ENCODE measurements at regions not wholly inside any gene's neighbourhood (a gene's known extent, or its start where the extent isn't known, plus 50 kb on each side); places are given as distances from the start of the nearest gene placed in this dataset.

DNA sequence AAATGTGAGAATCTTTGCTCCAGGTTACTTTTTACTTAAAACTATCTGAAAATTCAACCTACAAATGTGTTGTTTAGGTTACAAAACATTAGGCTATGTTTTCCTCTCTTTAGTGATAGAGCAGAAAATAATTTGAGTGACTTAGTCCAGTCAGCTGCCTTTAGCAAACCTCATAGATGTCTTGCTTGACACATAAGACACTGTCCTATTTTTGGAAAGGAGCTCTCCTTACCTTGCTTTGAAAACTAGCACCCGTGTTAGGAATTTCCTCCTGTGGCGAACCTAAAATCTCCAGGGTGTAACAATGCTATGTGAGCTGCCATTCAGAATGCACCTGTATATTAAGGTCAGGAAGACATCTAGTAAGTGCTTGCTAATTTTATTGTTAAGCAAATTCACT lies 221.2 kb upstream of the CD180 start:
- TF ChIP-seq PPARA (CRISPR knock-in tag; IDR thresholded peaks at IDR 0.05; ENCODE audit: borderline replicate concordance) (no peak), ZNF70 (CRISPR knock-in tag; IDR thresholded peaks at IDR 0.05) (no peak), ESRRG (CRISPR knock-in tag; IDR thresholded peaks at IDR 0.05) (no peak), CSDC2 (CRISPR knock-in tag; IDR thresholded peaks at IDR 0.05) (no peak), ZNF8 (CRISPR knock-in tag; IDR thresholded peaks at IDR 0.05) (no peak), RARB (CRISPR knock-in tag; IDR thresholded peaks at IDR 0.05) (no peak), ZC3H10 (CRISPR knock-in tag; IDR thresholded peaks at IDR 0.05) (no peak), ZNF565 (CRISPR knock-in tag; conservative IDR thresholded peaks at IDR 0.05; ENCODE audit: low read depth) (no peak), ISL1 (CRISPR knock-in tag; IDR thresholded peaks at IDR 0.05) (no peak), BACH2 (CRISPR knock-in tag; IDR thresholded peaks at IDR 0.05; ENCODE audit: borderline replicate concordance) (no peak)
- TF ChIP-seq, protein P1, sequence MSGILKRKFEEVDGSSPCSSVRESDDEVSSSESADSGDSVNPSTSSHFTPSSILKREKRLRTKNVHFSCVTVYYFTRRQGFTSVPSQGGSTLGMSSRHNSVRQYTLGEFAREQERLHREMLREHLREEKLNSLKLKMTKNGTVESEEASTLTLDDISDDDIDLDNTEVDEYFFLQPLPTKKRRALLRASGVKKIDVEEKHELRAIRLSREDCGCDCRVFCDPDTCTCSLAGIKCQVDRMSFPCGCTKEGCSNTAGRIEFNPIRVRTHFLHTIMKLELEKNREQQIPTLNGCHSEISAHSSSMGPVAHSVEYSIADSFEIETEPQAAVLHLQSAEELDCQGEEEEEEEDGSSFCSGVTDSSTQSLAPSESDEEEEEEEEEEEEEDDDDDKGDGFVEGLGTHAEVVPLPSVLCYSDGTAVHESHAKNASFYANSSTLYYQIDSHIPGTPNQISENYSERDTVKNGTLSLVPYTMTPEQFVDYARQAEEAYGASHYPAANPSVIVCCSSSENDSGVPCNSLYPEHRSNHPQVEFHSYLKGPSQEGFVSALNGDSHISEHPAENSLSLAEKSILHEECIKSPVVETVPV (CRISPR knock-in tag; IDR thresholded peaks at IDR 0.05) = no peak
- TF ChIP-seq, protein P2, sequence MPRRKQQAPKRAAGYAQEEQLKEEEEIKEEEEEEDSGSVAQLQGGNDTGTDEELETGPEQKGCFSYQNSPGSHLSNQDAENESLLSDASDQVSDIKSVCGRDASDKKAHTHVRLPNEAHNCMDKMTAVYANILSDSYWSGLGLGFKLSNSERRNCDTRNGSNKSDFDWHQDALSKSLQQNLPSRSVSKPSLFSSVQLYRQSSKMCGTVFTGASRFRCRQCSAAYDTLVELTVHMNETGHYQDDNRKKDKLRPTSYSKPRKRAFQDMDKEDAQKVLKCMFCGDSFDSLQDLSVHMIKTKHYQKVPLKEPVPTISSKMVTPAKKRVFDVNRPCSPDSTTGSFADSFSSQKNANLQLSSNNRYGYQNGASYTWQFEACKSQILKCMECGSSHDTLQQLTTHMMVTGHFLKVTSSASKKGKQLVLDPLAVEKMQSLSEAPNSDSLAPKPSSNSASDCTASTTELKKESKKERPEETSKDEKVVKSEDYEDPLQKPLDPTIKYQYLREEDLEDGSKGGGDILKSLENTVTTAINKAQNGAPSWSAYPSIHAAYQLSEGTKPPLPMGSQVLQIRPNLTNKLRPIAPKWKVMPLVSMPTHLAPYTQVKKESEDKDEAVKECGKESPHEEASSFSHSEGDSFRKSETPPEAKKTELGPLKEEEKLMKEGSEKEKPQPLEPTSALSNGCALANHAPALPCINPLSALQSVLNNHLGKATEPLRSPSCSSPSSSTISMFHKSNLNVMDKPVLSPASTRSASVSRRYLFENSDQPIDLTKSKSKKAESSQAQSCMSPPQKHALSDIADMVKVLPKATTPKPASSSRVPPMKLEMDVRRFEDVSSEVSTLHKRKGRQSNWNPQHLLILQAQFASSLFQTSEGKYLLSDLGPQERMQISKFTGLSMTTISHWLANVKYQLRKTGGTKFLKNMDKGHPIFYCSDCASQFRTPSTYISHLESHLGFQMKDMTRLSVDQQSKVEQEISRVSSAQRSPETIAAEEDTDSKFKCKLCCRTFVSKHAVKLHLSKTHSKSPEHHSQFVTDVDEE (CRISPR knock-in tag; IDR thresholded peaks at IDR 0.05) = no peak
- TF ChIP-seq, protein P3, sequence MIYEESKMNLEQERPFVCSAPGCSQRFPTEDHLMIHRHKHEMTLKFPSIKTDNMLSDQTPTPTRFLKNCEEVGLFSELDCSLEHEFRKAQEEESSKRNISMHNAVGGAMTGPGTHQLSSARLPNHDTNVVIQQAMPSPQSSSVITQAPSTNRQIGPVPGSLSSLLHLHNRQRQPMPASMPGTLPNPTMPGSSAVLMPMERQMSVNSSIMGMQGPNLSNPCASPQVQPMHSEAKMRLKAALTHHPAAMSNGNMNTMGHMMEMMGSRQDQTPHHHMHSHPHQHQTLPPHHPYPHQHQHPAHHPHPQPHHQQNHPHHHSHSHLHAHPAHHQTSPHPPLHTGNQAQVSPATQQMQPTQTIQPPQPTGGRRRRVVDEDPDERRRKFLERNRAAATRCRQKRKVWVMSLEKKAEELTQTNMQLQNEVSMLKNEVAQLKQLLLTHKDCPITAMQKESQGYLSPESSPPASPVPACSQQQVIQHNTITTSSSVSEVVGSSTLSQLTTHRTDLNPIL (CRISPR knock-in tag; IDR thresholded peaks at IDR 0.05; ENCODE audit: low read depth) = no peak
- ATAC-seq = no peak

DNA sequence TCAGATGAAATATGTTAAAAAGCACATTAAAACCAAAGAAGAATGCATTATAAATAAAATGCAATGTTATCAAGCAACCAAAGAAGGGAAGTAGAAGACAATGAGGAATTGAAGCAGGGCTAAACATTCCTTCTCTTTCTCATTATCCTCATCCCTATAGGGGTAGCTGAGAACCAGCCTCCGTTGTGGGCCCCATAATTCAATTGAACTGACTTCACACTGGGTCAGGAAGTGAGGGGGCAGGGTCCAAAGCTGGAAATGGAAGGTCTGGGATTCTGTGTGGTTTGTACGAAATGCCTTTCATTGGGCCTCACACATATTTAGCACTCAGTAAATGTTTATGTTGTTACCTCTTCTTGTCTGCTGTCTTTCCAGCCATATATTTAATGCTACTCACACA lies 220.4 kb upstream of the CD180 start:
- no peak for ATAC-seq
- TF ChIP-seq ARNTL (CRISPR knock-in tag; IDR thresholded peaks at IDR 0.05; ENCODE audit: borderline replicate concordance, low read depth) (no peak), ZNF565 (CRISPR knock-in tag; conservative IDR thresholded peaks at IDR 0.05; ENCODE audit: low read depth) (no peak), ZC3H10 (CRISPR knock-in tag; IDR thresholded peaks at IDR 0.05) (no peak), ISL1 (CRISPR knock-in tag; IDR thresholded peaks at IDR 0.05) (no peak), ZFP3 (CRISPR knock-in tag; IDR thresholded peaks at IDR 0.05) (no peak), CSDC2 (CRISPR knock-in tag; IDR thresholded peaks at IDR 0.05) (no peak), SNAI2 (CRISPR knock-in tag; IDR thresholded peaks at IDR 0.05) (no peak), ZNF8 (CRISPR knock-in tag; IDR thresholded peaks at IDR 0.05) (no peak), RARB (CRISPR knock-in tag; IDR thresholded peaks at IDR 0.05) (no peak)
- TF ChIP-seq, protein P4, sequence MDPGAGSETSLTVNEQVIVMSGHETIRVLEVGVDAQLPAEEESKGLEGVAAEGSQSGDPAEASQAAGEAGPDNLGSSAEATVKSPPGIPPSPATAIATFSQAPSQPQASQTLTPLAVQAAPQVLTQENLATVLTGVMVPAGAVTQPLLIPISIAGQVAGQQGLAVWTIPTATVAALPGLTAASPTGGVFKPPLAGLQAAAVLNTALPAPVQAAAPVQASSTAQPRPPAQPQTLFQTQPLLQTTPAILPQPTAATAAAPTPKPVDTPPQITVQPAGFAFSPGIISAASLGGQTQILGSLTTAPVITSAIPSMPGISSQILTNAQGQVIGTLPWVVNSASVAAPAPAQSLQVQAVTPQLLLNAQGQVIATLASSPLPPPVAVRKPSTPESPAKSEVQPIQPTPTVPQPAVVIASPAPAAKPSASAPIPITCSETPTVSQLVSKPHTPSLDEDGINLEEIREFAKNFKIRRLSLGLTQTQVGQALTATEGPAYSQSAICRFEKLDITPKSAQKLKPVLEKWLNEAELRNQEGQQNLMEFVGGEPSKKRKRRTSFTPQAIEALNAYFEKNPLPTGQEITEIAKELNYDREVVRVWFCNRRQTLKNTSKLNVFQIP (CRISPR knock-in tag; IDR thresholded peaks at IDR 0.05; ENCODE audit: borderline replicate concordance, low read depth) = no peak
- TF ChIP-seq, protein P1 (CRISPR knock-in tag; IDR thresholded peaks at IDR 0.05) = no peak
- TF ChIP-seq, protein P2 (CRISPR knock-in tag; IDR thresholded peaks at IDR 0.05) = no peak

Data from SK-N-SH treated with all-trans-retinoic acid at 6 μM for 48 hours (cell line).